Endothelial cell of umbilical vein (primary cell): ENCODE measurements at regions not wholly inside any gene's neighbourhood (a gene's known extent, or its start where the extent isn't known, plus 50 kb on each side); places are given as distances from the start of the nearest gene placed in this dataset.

Experiments used
- POLR2A ChIP-seq: IDR thresholded peaks from 2 replicates; pipeline ENCODE4 v1.6.1; 2012; ENCODE audit warnings: low read depth, mild to moderate bottlenecking, control low read depth, low read length
- POLR2AphosphoS5 ChIP-seq: IDR thresholded peaks from 2 replicates; pipeline ENCODE4 v1.6.1; 2012; ENCODE audit warnings: low read depth, mild to moderate bottlenecking, control low read depth, low read length, moderate library complexity; ENCODE audit not compliant: insufficient read depth
- TF ChIP-seq, protein P1 (sequence below), 2 donors: IDR thresholded peaks; 1 replicate in 1 of 2; 2 replicates in 1 of 2; pipeline ENCODE4 v1.5.1; 2011; ENCODE audit warnings: low read length in 2 of 2, mild to moderate bottlenecking in 2 of 2, moderate library complexity in 2 of 2, control low read depth in 1 of 2, inconsistent platforms in 1 of 2, low read depth in 1 of 2; ENCODE audit not compliant: insufficient read depth in 1 of 2; ENCODE audit errors: extremely low read depth in 1 of 2

DNA sequence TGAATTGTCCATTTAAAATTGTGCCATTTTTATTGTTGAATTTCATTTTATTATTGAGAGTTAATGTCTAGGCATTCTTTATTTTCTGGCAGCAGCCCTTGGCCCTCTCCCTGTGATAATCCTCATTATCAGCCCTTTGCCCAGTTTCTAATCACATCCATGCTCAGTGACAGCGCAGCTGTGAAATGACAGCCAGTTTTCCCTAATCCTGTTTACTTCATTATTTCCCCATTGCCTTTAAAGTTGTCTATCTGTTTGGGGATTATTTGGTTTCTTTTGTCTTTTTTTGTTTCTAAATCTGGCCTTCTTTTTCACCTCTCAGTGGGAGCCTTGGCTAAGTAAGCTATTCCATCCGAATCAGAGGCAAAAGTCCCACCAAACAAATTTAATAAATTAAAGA lies 476.9 kb downstream of the SLC6A15 start:
- TF ChIP-seq, protein P1, sequence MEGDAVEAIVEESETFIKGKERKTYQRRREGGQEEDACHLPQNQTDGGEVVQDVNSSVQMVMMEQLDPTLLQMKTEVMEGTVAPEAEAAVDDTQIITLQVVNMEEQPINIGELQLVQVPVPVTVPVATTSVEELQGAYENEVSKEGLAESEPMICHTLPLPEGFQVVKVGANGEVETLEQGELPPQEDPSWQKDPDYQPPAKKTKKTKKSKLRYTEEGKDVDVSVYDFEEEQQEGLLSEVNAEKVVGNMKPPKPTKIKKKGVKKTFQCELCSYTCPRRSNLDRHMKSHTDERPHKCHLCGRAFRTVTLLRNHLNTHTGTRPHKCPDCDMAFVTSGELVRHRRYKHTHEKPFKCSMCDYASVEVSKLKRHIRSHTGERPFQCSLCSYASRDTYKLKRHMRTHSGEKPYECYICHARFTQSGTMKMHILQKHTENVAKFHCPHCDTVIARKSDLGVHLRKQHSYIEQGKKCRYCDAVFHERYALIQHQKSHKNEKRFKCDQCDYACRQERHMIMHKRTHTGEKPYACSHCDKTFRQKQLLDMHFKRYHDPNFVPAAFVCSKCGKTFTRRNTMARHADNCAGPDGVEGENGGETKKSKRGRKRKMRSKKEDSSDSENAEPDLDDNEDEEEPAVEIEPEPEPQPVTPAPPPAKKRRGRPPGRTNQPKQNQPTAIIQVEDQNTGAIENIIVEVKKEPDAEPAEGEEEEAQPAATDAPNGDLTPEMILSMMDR (IDR thresholded peaks at IDR 0.05; ENCODE audit: extremely low read depth in 1 of 2, insufficient read depth in 1 of 2, low read depth in 1 of 2, low read length in 2 of 2), result no peak
- TF ChIP-seq POLR2AphosphoS5 (no peak), POLR2A (no peak)
